Ishikawa (cell line): ENCODE measurements at regions not wholly inside any gene's neighbourhood (a gene's known extent, or its start where the extent isn't known, plus 50 kb on each side); places are given as distances from the start of the nearest gene placed in this dataset.

ENCODE experiments used
- EGR1 ChIP-seq: IDR thresholded peaks from 2 replicates; pipeline ENCODE4 v1.6.1; 2012
- EP300 ChIP-seq: IDR thresholded peaks from 2 replicates; pipeline ENCODE4 v1.6.1; 2012; ENCODE audit warnings: borderline replicate concordance
- MAX ChIP-seq: IDR thresholded peaks from 2 replicates; pipeline ENCODE4 v1.6.1; 2012
- NFIC ChIP-seq: IDR thresholded peaks from 2 replicates; pipeline ENCODE4 v1.6.1; 2012
- RAD21 ChIP-seq: IDR thresholded peaks from 2 replicates; pipeline ENCODE4 v1.6.1; 2012; ENCODE audit warnings: low read depth
- REST ChIP-seq: IDR thresholded peaks from 2 replicates; pipeline ENCODE4 v1.6.1; 2012; ENCODE audit warnings: low read depth, mild to moderate bottlenecking
- TCF12 ChIP-seq: IDR thresholded peaks from 2 replicates; pipeline ENCODE4 v1.6.1; 2012; ENCODE audit warnings: low read depth

GRCh38 chr6:5894357-5894756 is 112.4 kb downstream of the NRN1 start:
- TF ChIP-seq NFIC = no peak
- no peak for TF ChIP-seq EGR1
- no peak for TF ChIP-seq MAX
- no peak for TF ChIP-seq REST
- no peak for TF ChIP-seq TCF12
- no peak for TF ChIP-seq RAD21
- no peak for TF ChIP-seq EP300
